ENCODE measurements at regions not wholly inside any gene's neighbourhood (a gene's known extent, or its start where the extent isn't known, plus 50 kb on each side); places are given as distances from the start of the nearest gene placed in this dataset.

- H3K36me3 ChIP-seq (ENCODE audit: insufficient read depth, low read length), result no peaks in the 10 kb centered on the region
- H3K4me3 ChIP-seq (ENCODE audit: low read length), result no peak overlapping the region
- H3K9me3 ChIP-seq (ENCODE audit: insufficient read depth, low read depth, low read length), result peaks cover 12% of the 10 kb centered on the region; the same call in 1 of the 2 replicates
- H3K27ac ChIP-seq (ENCODE audit: low read depth, low read length), result no peak overlapping the region
- 97% methylated on average over 3 of the region's 5 CpGs for WGBS
- H3K27me3 ChIP-seq (ENCODE audit: insufficient read depth, low read length), result no peaks in the 10 kb centered on the region
- H3K4me1 ChIP-seq (ENCODE audit: insufficient read depth, low read length), result peaks cover 2% of the 10 kb centered on the region; the same call in 1 of the 2 replicates
- H3K9ac ChIP-seq (ENCODE audit: low read depth, low read length), result no peak overlapping the region
Measured at GRCh38 chr5:71949772-71950171, 157.5 kb upstream of the MAP1B start.

- WGBS, result 93% methylated on average over 8 of the region's 8 CpGs
- no peak overlapping the region for H3K4me3 ChIP-seq (ENCODE audit: low read length)
Measured at GRCh38 chr5:71953866-71954265, 153.4 kb upstream of the MAP1B start.

GRCh38 chr5:71954329-71954728 is 152.9 kb upstream of the MAP1B start:
- Histone ChIP-seq H3K4me3 (ENCODE audit: low read length) (no peak overlapping the region), H3K4me1 (ENCODE audit: insufficient read depth, low read length) (peaks cover 4% of the 10 kb centered on the region; the same call in 1 of the 2 replicates), H3K27ac (ENCODE audit: low read depth, low read length) (no peak overlapping the region), H3K9ac (ENCODE audit: low read depth, low read length) (no peak overlapping the region), H3K9me3 (ENCODE audit: insufficient read depth, low read depth, low read length) (0 out of 2 replicates have a peak, but pooled peaks cover 3% of the 10 kb centered on the region), H3K27me3 (ENCODE audit: insufficient read depth, low read length) (no peaks in the 10 kb centered on the region), H3K36me3 (ENCODE audit: insufficient read depth, low read length) (no peaks in the 10 kb centered on the region)
- WGBS, result 80% methylated on average over 4 of the region's 4 CpGs

More at GRCh38 chr5:71953866-71954265, 153.4 kb upstream of the MAP1B start:
- Histone ChIP-seq H3K9ac (ENCODE audit: low read depth, low read length) (no peak overlapping the region), H3K27me3 (ENCODE audit: insufficient read depth, low read length) (no peaks in the 10 kb centered on the region), H3K9me3 (ENCODE audit: insufficient read depth, low read depth, low read length) (peaks cover 5% of the 10 kb centered on the region; the same call in 1 of the 2 replicates), H3K36me3 (ENCODE audit: insufficient read depth, low read length) (no peaks in the 10 kb centered on the region), H3K4me1 (ENCODE audit: insufficient read depth, low read length) (peaks cover 4% of the 10 kb centered on the region; the same call in 1 of the 2 replicates), H3K27ac (ENCODE audit: low read depth, low read length) (no peak overlapping the region)

- Histone ChIP-seq H3K9me3 (ENCODE audit: insufficient read depth, low read depth, low read length) (no peaks in the 10 kb centered on the region), H3K27ac (ENCODE audit: low read depth, low read length) (no peak overlapping the region), H3K27me3 (ENCODE audit: insufficient read depth, low read length) (no peaks in the 10 kb centered on the region), H3K9ac (ENCODE audit: low read depth, low read length) (no peak overlapping the region), H3K36me3 (ENCODE audit: insufficient read depth, low read length) (no peaks in the 10 kb centered on the region), H3K4me3 (ENCODE audit: low read length) (no peak overlapping the region), H3K4me1 (ENCODE audit: insufficient read depth, low read length) (peaks cover 4% of the 10 kb centered on the region; the same call in 1 of the 2 replicates)
- 91% methylated on average over 8 of the region's 9 CpGs for WGBS
Measured at GRCh38 chr5:71955723-71956122, 151.6 kb upstream of the MAP1B start.

- WGBS, result 70% methylated on average over 4 of the region's 5 CpGs
- Histone ChIP-seq H3K36me3 (ENCODE audit: insufficient read depth, low read length) (no peaks in the 10 kb centered on the region), H3K27me3 (ENCODE audit: insufficient read depth, low read length) (no peaks in the 10 kb centered on the region), H3K4me1 (ENCODE audit: insufficient read depth, low read length) (peaks cover 4% of the 10 kb centered on the region; the same call in 1 of the 2 replicates), H3K27ac (ENCODE audit: low read depth, low read length) (no peak overlapping the region), H3K4me3 (ENCODE audit: low read length) (no peak overlapping the region), H3K9me3 (ENCODE audit: insufficient read depth, low read depth, low read length) (no peaks in the 10 kb centered on the region), H3K9ac (ENCODE audit: low read depth, low read length) (no peak overlapping the region)
Measured at GRCh38 chr5:71957292-71957898, 149.9 kb upstream of the MAP1B start.

- Histone ChIP-seq H3K9me3 (ENCODE audit: insufficient read depth, low read depth, low read length) (no peaks in the 10 kb centered on the region), H3K27ac (ENCODE audit: low read depth, low read length) (no peak overlapping the region), H3K9ac (ENCODE audit: low read depth, low read length) (no peak overlapping the region), H3K4me3 (ENCODE audit: low read length) (no peak overlapping the region), H3K27me3 (ENCODE audit: insufficient read depth, low read length) (no peaks in the 10 kb centered on the region), H3K36me3 (ENCODE audit: insufficient read depth, low read length) (no peaks in the 10 kb centered on the region), H3K4me1 (ENCODE audit: insufficient read depth, low read length) (peaks cover under 1% of the 10 kb centered on the region; the same call in 1 of the 2 replicates)
- 93% methylated on average over 4 of the region's 4 CpGs for WGBS
Measured at GRCh38 chr5:71960195-71960594, 147.1 kb upstream of the MAP1B start.

- H3K9me3 ChIP-seq (ENCODE audit: insufficient read depth, low read depth, low read length), result no peaks in the 10 kb centered on the region
- H3K27ac ChIP-seq (ENCODE audit: low read depth, low read length), result no peak overlapping the region
- H3K9ac ChIP-seq (ENCODE audit: low read depth, low read length), result no peak overlapping the region
- no peaks in the 10 kb centered on the region; the same call in 1 of the 2 replicates for H3K4me1 ChIP-seq (ENCODE audit: insufficient read depth, low read length)
- no peak overlapping the region for H3K4me3 ChIP-seq (ENCODE audit: low read length)
- 93% methylated on average over 7 of the region's 7 CpGs for WGBS
- H3K36me3 ChIP-seq (ENCODE audit: insufficient read depth, low read length), result no peaks in the 10 kb centered on the region
- H3K27me3 ChIP-seq (ENCODE audit: insufficient read depth, low read length), result no peaks in the 10 kb centered on the region
Measured at GRCh38 chr5:71961786-71962185, 145.5 kb upstream of the MAP1B start.

- Histone ChIP-seq H3K36me3 (ENCODE audit: insufficient read depth, low read length) (no peaks in the 10 kb centered on the region), H3K27ac (ENCODE audit: low read depth, low read length) (no peak overlapping the region), H3K9ac (ENCODE audit: low read depth, low read length) (no peak overlapping the region), H3K27me3 (ENCODE audit: insufficient read depth, low read length) (no peaks in the 10 kb centered on the region), H3K4me1 (ENCODE audit: insufficient read depth, low read length) (no peaks in the 10 kb centered on the region), H3K4me3 (ENCODE audit: low read length) (no peak overlapping the region), H3K9me3 (ENCODE audit: insufficient read depth, low read depth, low read length) (no peaks in the 10 kb centered on the region)
- 82% methylated on average over 2 of the region's 2 CpGs for WGBS
Measured at GRCh38 chr5:71969460-71969859, 137.8 kb upstream of the MAP1B start.

- WGBS, result 68% methylated on average over 2 of the region's 2 CpGs
- H3K4me1 ChIP-seq (ENCODE audit: insufficient read depth, low read length), result no peaks in the 10 kb centered on the region
Measured at GRCh38 chr5:71971862-71972261, 135.4 kb upstream of the MAP1B start.

GRCh38 chr5:71972777-71973473 is 134.3 kb upstream of the MAP1B start:
- no peak overlapping the region for H3K27ac ChIP-seq (ENCODE audit: low read depth, low read length)
- H3K9me3 ChIP-seq (ENCODE audit: insufficient read depth, low read depth, low read length), result no peaks in the 10 kb centered on the region
- H3K36me3 ChIP-seq (ENCODE audit: insufficient read depth, low read length), result no peaks in the 10 kb centered on the region
- WGBS, result 87% methylated on average over 8 of the region's 8 CpGs
- H3K27me3 ChIP-seq (ENCODE audit: insufficient read depth, low read length), result no peaks in the 10 kb centered on the region
- H3K4me1 ChIP-seq (ENCODE audit: insufficient read depth, low read length), result no peaks in the 10 kb centered on the region
- H3K4me3 ChIP-seq (ENCODE audit: low read length), result no peak overlapping the region
- H3K9ac ChIP-seq (ENCODE audit: low read depth, low read length), result no peak overlapping the region

More at GRCh38 chr5:71971862-71972261, 135.4 kb upstream of the MAP1B start:
- Histone ChIP-seq H3K27me3 (ENCODE audit: insufficient read depth, low read length) (no peaks in the 10 kb centered on the region), H3K27ac (ENCODE audit: low read depth, low read length) (no peak overlapping the region), H3K9me3 (ENCODE audit: insufficient read depth, low read depth, low read length) (no peaks in the 10 kb centered on the region), H3K9ac (ENCODE audit: low read depth, low read length) (no peak overlapping the region), H3K36me3 (ENCODE audit: insufficient read depth, low read length) (no peaks in the 10 kb centered on the region), H3K4me3 (ENCODE audit: low read length) (no peak overlapping the region)

GRCh38 chr5:71973563-71973962 is 133.7 kb upstream of the MAP1B start:
- whole genome bisulfite sequencing, result 95% methylated on average over 3 of the region's 3 CpGs

More at GRCh38 chr5:71973563-71973962, 133.7 kb upstream of the MAP1B start:
- Histone ChIP-seq H3K36me3 (ENCODE audit: insufficient read depth, low read length) (no peaks in the 10 kb centered on the region), H3K27me3 (ENCODE audit: insufficient read depth, low read length) (no peaks in the 10 kb centered on the region), H3K4me3 (ENCODE audit: low read length) (no peak overlapping the region), H3K27ac (ENCODE audit: low read depth, low read length) (no peak overlapping the region), H3K9me3 (ENCODE audit: insufficient read depth, low read depth, low read length) (no peaks in the 10 kb centered on the region), H3K4me1 (ENCODE audit: insufficient read depth, low read length) (no peaks in the 10 kb centered on the region), H3K9ac (ENCODE audit: low read depth, low read length) (no peak overlapping the region)
